GM12865 (cell line): ENCODE measurements at regions not wholly inside any gene's neighbourhood (a gene's known extent, or its start where the extent isn't known, plus 50 kb on each side); places are given as distances from the start of the nearest gene placed in this dataset.
"Not testable (repeated sequence)": the region's sequence is repeated elsewhere in the genome, so short reads cannot be mapped to it uniquely, and the experiment has no call there.

ENCODE experiments used
- DNase-seq: peaks from one replicate; pipeline ENCODE4 v3.0.0; 2010; ENCODE audit warnings: low read depth
- H3K4me3 ChIP-seq: 2 replicates; pipeline ENCODE4 v1.5.1; 2011; ENCODE audit warnings: mild to moderate bottlenecking, low read depth, low read length, control low read depth
- TF ChIP-seq, protein P1 (sequence below): IDR thresholded peaks from 2 replicates; pipeline ENCODE4 v1.5.1; 2011; ENCODE audit warnings: low read length, control low read depth, low read depth, inconsistent platforms; ENCODE audit not compliant: insufficient read depth; ENCODE audit errors: missing control alignments

GRCh38 chr12:131640525-131640924, 70.4 kb upstream of the SFSWAP start:
- H3K4me3 ChIP-seq, result no peak overlapping the region
- TF ChIP-seq, protein P1, sequence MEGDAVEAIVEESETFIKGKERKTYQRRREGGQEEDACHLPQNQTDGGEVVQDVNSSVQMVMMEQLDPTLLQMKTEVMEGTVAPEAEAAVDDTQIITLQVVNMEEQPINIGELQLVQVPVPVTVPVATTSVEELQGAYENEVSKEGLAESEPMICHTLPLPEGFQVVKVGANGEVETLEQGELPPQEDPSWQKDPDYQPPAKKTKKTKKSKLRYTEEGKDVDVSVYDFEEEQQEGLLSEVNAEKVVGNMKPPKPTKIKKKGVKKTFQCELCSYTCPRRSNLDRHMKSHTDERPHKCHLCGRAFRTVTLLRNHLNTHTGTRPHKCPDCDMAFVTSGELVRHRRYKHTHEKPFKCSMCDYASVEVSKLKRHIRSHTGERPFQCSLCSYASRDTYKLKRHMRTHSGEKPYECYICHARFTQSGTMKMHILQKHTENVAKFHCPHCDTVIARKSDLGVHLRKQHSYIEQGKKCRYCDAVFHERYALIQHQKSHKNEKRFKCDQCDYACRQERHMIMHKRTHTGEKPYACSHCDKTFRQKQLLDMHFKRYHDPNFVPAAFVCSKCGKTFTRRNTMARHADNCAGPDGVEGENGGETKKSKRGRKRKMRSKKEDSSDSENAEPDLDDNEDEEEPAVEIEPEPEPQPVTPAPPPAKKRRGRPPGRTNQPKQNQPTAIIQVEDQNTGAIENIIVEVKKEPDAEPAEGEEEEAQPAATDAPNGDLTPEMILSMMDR, result no peak
- DNase-seq, result no peak

- DNase-seq, result no peak
Measured at GRCh38 chr12:131641315-131641714, 69.6 kb upstream of the SFSWAP start.

GRCh38 chr12:131642101-131642540, 68.8 kb upstream of the SFSWAP start:
- H3K4me3 ChIP-seq, result no peak overlapping the region
- DNase-seq, result peak; percentile 47
- TF ChIP-seq, protein P1, result no peak

More at GRCh38 chr12:131641315-131641714, 69.6 kb upstream of the SFSWAP start:
- H3K4me3 ChIP-seq, result no peak overlapping the region
- TF ChIP-seq, protein P1, result no peak

- no peak for DNase-seq
- TF ChIP-seq, protein P1, result no peak
- no peak overlapping the region for H3K4me3 ChIP-seq
Measured at GRCh38 chr12:131642771-131643170, 68.1 kb upstream of the SFSWAP start.

DNA sequence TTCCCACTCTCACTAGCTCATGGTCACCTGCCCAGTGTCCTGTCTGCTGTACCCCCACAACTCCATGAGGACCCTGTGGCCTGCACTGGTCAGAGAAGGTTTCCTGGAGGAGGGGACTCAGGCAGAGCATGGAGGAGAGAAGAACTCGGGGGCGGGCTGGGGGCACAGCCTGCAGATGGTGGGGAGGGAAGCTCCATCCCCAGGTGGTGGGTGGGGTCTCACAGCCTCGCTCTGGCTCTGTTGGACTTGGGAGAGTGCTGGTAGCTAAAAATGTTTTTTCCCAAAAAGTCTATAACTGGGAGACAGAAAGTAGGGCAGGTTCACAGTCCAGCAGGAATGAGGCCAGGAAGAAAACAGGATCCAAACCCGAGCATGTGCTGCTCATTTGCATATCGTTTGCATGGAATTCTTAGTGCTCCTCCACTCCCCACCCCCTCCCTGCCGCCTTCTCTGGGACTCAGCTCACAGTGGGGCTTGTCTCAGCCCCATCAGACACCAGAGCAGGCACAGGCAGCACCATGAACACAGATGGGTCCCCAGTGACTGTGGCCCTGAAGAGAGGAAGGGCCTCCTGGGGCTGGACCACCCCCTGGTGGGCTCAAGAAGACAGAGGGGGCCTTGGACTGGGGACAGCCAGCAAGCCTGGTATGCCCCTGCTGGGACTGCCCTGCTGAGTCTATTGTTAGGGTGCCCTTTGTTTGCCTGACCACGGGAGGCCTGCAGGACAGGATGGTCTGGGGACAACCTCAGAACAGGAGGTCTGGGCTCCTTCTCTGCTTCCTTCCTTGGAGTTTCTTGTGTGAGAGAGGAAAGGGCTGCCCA, 67.0 kb upstream of the SFSWAP start:
- TF ChIP-seq, protein P1, result no peak
- no peak overlapping the region for H3K4me3 ChIP-seq
- DNase-seq, result no peak

GRCh38 chr12:131644481-131644880, 66.4 kb upstream of the SFSWAP start:
- TF ChIP-seq, protein P1, result no peak
- DNase-seq, result no peak
- H3K4me3 ChIP-seq, result no peak overlapping the region

DNA sequence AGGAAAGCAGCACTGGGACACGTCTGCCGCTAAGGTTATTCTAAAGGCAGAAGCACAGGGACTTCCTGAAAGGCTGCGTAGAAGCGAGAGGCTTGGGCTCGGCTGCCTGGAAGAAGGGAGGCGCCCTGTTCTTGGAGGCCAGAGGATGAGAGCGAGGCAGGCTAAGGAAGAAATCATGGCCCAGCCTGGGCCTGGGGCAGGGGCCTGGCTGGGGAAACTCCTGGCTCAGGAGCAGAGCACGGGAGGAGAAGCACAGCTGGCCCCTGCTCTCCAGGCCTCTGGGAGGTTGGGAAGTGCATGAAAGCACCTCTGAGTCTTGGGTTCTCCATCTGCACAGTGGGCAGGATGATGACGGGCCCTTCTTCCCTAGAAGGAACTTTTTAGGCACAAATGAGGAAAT, 66.0 kb upstream of the SFSWAP start:
- not testable (repeated sequence) for H3K4me3 ChIP-seq, DNase-seq

DNA sequence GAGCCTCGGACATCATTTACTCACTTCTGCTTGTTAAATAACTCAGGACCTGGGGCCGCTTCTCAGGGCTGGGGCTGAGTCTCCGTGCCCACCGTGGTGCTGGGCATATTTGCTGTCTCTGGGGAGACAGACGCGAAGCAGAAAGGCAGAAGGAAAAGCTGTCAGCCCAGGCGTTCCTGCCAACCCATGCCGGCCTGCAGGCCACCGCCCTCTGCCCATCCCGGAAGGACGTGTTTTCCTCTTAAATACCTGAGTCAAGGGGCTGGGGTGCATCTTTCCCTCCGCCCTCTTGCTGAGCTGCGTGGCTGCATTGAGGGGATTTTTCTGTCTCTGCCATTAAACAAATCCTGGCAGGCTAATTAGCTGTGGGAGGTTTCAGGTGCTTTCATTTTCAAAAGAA, 65.3 kb upstream of the SFSWAP start:
- not testable (repeated sequence) for DNase-seq, H3K4me3 ChIP-seq

DNA sequence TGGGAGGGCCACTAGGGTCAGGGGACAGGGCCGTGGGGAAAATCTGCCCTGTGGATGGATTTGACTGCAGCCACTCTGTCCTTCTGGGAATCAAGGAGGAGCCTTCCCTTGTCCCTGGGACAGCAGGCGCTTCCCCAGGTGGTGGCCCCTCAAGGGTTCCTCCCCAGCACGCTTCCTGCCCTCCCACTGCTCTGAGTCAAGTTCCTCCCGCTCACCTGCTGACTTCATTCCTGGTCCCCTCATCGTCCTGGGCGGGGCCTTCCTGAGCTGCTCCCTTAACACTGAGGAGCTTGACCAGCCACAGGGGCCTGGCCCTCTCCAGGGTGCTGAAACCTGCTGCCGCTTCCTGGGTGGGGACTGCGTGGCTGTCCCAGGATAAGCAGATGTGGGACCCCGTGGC, 64.4 kb upstream of the SFSWAP start:
- DNase-seq, H3K4me3 ChIP-seq: not testable (repeated sequence)
